GM21528 (cell line): ENCODE measurements at regions not wholly inside any gene's neighbourhood (a gene's known extent, or its start where the extent isn't known, plus 50 kb on each side); places are given as distances from the start of the nearest gene placed in this dataset.

Experiments used
- ATAC-seq: cut with Tn5 transposase; IDR thresholded peaks from one replicate; pipeline ENCODE4 v1.9.1; 2021; ENCODE audit warnings: mild to moderate bottlenecking, moderate library complexity; ENCODE audit not compliant: unreplicated experiment, low FRiP score

DNA sequence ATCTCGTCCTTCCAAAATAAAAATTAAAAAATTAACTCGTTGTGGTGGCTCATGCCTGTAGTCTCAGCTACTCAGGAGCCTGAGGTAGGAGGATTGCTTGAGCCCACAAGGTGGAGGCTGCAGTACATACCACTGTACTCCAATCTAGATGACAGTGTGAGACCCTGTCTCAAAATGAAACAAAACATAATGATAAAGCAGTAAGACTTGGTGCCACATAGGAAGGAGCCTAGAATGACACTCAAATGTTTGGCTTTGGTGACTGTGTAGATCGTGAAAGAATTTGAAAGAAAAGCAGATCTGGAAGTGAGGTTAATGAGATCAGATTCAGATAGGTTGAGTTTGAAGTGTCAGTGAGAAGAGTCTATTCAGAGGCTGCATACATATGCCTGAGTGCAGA lies 150.1 kb upstream of the ATP2B1 start:
- no peak for ATAC-seq

DNA sequence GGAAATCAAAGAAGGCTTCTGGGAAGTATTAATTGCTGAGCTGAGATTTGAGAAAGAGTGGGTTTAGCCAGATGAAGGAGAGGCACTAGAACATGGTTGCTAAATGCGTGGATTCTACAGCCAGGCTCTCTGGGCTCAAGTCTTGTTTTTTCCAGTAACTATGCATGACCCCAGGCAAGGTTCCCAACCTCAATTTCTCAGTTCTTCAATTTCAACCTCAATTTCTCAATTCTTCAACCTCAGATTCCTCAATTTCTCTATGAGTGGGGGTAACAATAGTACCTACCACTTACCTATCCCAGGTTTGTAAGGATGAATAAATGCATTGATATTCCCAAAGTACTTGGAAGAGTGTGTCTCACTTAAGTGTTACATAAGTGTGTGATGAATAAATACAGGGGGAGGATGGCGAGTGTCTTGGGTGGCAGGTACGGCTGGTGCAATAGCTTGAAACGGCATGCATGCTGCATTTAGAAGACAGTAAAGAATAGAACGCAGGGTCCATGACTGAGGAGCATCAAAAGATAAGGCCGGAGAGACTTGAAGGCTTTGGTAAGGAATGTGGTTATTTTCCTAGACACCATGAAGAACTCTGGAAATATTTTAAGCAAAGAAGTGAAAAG lies 149.1 kb upstream of the ATP2B1 start:
- ATAC-seq = no peak

DNA sequence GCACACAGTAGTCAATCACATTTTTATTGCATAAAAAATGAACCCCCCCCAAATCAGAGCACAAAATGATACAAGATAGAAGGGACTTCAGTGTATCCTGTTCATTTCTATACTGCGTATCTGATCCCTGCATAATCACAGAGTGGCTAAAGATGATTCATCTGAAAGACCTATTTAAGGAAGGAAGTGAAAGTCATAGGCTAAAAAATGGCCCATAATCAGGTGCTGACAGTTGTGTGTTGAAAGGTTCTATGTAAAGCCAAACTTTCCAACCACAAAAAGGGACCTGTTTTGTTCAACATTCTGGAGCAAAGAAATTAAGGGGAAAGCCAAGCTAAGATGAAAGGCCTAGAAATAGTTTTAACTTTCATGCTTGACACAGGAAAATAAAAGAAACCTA lies 147.8 kb upstream of the ATP2B1 start:
- peak; percentile 88 for ATAC-seq

DNA sequence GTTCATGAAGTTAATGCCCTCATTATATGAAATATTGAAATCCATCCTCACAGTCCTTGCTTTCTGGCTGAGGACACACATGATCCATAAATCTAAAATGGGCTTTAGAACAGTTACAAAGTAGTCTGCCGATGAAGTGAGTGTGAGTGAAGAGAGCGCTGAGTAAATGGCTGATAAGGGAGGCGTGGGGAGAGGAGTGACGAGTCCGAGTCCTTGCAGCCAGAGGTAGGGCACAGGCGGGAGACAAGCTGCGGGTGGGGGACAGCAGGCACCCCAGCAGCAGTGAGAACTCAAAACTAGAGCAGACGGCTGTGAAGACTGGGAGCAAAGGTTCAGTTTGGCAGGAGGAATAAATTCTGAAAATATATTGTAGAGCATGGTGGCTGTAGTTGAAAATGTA lies 140.1 kb upstream of the ATP2B1 start:
- no peak for ATAC-seq

- no peak for ATAC-seq
Measured at GRCh38 chr12:89846473-89847055, 137.9 kb upstream of the ATP2B1 start.

- no peak for ATAC-seq
Measured at GRCh38 chr12:89845767-89846166, 137.1 kb upstream of the ATP2B1 start.

DNA sequence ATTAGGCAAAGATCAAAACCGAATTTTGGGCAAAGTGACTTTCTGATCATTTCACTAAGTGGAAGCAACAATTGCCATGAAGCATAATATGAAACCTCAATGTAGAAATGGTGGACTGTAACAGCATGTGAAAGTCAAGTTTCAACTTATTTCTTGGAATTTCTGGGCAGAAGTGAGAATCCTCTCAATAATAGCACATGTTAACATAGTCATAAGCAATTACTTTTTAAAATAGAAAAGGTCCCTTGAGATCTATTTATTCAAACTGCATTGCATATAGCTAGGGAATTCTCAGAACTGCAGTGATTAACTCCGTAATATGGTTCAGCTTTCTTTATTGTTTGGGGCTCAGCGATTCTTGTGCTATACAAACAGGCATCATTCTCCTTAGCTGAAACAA lies 136.7 kb upstream of the ATP2B1 start:
- ATAC-seq = no peak

- ATAC-seq = no peak
Measured at GRCh38 chr12:89844539-89844938, 135.9 kb upstream of the ATP2B1 start.

DNA sequence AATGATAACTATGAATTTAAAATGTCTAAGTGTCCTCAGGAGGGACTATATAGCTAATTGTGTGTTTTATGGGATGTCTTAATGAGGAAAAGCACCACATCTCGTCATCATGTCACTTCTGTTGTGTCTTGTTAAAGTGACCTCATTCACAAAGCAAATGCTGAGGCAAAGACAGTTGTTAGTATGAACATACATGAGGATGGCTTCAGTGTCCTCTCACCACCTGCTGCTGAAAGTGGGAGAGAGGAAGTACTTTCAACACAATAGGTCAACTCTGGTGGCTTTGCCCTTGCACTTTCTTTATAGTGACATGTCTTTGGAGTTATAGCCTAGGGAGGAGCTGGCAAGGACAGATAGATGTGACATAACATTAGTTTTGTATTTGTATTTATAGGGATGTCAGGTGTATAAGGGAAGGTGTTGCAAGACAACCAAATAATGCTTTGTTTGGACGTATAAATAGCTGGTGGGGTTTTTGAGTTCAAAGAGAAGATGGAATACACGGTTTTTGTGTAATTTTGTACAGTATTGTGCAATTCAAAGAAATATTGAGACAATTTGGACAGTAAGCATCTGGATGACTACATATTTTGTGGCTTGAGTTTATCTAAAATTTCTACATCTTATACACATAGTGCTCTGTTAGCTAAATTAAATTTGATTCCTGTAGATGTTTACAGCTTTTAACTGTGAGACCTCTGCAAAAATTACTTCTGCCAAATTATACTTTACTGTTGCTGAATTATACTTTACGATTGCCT lies 131.7 kb upstream of the ATP2B1 start:
- ATAC-seq = no peak

- no peak for ATAC-seq
Measured at GRCh38 chr12:89839444-89839843, 130.8 kb upstream of the ATP2B1 start.

DNA sequence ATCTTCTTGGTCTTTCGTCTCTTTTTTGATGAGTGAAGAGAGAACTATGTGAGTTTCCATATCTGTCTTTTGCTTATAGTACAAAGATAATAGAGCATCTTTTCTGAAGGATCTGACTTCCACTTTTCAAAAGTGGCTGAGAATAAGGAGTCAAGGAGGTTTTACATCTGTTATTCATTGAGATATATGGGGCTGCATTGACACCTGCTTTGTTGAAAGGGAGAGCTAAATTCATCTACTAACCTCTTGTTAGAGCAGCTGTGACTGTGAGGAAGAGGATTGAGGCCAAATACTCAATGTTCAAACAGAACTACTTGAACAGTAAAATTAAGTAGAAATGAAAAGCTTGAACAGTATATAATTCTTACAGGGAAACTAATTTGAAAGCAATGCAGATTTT lies 130.2 kb upstream of the ATP2B1 start:
- no peak for ATAC-seq

DNA sequence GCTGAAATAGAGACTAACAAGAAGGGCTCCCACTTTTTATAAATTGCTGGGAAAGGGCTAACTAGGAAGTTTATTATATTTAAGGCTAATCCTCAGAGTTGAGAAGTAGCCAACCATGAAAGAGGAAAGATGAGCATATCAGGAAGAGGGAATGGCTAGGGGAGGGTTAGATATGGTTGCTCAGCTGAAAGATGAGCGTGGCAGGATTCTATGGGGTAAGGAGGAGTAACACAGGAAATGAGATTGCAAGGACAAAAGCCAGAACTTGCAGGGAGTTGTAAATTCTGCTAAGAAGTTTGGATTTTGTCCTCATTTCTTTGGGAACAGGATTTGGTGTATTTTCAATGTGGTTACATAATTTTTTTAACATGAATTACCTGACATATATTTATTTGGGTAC lies 127.4 kb upstream of the ATP2B1 start:
- no peak for ATAC-seq

DNA sequence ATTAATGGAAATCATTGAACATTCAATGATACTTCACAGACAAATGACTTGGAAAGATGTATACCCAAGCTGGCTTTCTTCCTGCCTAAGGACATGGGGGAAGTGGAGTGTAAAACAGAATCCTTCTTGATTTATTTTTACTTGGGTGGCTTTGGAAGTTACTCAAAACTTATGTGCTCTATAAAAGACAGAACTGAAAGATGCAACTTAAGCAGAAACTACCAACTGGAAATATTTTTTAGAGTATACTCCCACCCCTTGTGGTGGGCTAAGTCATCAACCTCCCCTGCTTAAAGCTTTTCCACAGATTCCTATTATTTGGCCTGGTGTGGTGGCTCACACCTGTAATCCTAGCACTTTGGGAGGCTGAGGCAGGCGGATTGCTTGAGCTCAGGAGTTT lies 126.0 kb upstream of the ATP2B1 start:
- ATAC-seq = no peak

GRCh38 chr12:89833337-89834252 lies 125.0 kb upstream of the ATP2B1 start:
- ATAC-seq = no peak

DNA sequence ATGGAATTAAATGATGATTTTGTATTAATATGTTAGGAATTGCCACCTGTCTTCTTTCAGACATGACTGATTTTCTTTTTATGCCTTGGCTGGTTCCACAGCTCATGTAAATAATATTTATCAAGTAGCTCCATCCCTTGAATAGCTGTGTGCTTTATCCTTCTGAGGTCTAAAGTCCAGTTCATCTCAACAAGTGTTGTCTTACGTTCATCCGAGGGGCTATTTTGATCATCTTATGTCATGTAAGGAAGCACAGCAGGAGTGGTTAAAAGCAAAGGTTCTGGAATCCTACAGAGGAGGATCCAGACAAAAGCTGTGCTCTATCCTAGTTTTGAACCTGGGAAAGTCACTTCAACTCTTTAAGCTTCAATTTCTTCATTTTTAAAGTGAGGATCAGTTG lies 123.7 kb upstream of the ATP2B1 start:
- ATAC-seq = no peak

GRCh38 chr12:89831310-89832095 lies 122.9 kb upstream of the ATP2B1 start:
- ATAC-seq = no peak

GRCh38 chr12:89829434-89829975 lies 120.9 kb upstream of the ATP2B1 start:
- no peak for ATAC-seq

- ATAC-seq = no peak
Measured at GRCh38 chr12:89828575-89828974, 119.9 kb upstream of the ATP2B1 start.

DNA sequence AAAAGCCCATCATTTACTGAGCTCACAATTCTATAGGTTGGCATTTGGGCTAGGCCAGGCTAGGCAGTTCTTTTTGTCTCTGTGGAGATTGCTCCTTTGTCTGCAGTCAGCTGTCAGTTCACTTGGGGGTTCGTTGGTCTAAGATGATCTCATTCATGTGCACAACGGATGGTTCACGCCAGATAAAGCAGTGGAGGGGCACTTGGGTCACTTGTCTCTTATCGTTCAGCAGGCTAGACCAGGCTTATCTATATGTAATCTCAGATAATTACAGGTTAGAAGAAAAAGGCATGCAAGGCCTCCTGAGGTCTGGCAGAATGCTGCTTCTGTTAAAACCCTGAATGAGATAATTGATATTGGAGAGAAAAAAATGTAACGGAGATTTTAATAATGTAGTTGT lies 119.0 kb upstream of the ATP2B1 start:
- no peak for ATAC-seq

- ATAC-seq = no peak
Measured at GRCh38 chr12:89826468-89826867, 117.8 kb upstream of the ATP2B1 start.
